HUES48 (cell line): ENCODE measurements at regions not wholly inside any gene's neighbourhood (a gene's known extent, or its start where the extent isn't known, plus 50 kb on each side); places are given as distances from the start of the nearest gene placed in this dataset.

Source experiments
- H3K27ac ChIP-seq: one replicate; pipeline ENCODE4 v1.7.0; 2013; ENCODE audit warnings: low read depth, low read length, inconsistent platforms
- H3K27me3 ChIP-seq: 2 replicates; pipeline ENCODE4 v1.6.1; 2013; ENCODE audit warnings: mild to moderate bottlenecking, low read length; ENCODE audit not compliant: control insufficient read depth, insufficient read depth
- H3K36me3 ChIP-seq: 2 replicates; pipeline ENCODE4 v1.6.1; 2013; ENCODE audit warnings: low read length; ENCODE audit not compliant: control insufficient read depth, insufficient read depth
- H3K4me1 ChIP-seq: 2 replicates; pipeline ENCODE4 v1.6.1; 2013; ENCODE audit warnings: mild to moderate bottlenecking, low read length; ENCODE audit not compliant: control insufficient read depth, insufficient read depth
- H3K4me3 ChIP-seq: 2 replicates; pipeline ENCODE4 v1.5.1; 2013; ENCODE audit warnings: mild to moderate bottlenecking, low read depth, low read length
- H3K9ac ChIP-seq: 2 replicates; pipeline ENCODE4 v1.6.1; 2013; ENCODE audit warnings: mild to moderate bottlenecking, low read depth, low read length, moderate library complexity
- H3K9me3 ChIP-seq: 2 replicates; pipeline ENCODE4 v1.6.1; 2013; ENCODE audit warnings: low read length; ENCODE audit not compliant: control insufficient read depth, insufficient read depth

- no peak overlapping the region for H3K4me3 ChIP-seq
Observed at GRCh38 chr4:189113389-189113888, 827.2 kb upstream of the FRG1 start.

DNA sequence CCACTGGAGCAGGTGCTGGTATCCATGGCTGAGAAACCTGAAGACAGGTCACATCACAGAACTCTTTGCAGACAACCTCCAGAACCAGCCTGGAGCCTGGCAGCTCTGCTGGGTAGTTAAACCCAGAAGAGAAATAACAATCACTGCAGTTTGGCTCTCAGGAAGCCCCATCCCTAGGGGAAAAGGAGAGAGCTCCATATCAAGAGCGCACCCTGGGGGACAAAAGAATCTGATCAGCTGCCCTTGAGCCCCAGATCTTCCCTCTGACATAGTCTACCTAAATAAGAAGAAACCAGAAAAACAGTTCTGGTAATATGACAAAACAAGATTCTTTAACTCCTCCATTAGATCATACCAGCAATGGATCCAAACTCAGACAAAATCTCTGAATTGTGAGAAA lies 823.2 kb upstream of the FRG1 start:
- no peak overlapping the region for H3K27ac ChIP-seq
- no peaks in the 10 kb centered on the region for H3K4me1 ChIP-seq
- no peak overlapping the region for H3K9ac ChIP-seq
- no peaks in the 10 kb centered on the region for H3K9me3 ChIP-seq
- H3K4me3 ChIP-seq, result no peak overlapping the region
- no peaks in the 10 kb centered on the region for H3K36me3 ChIP-seq
- no peaks in the 10 kb centered on the region for H3K27me3 ChIP-seq

More at GRCh38 chr4:189113389-189113888, 827.2 kb upstream of the FRG1 start:
- H3K9ac ChIP-seq, result no peak overlapping the region
- H3K27me3 ChIP-seq, result no peaks in the 10 kb centered on the region
- H3K4me1 ChIP-seq, result no peaks in the 10 kb centered on the region
- no peak overlapping the region for H3K27ac ChIP-seq
- no peaks in the 10 kb centered on the region for H3K9me3 ChIP-seq
- no peaks in the 10 kb centered on the region for H3K36me3 ChIP-seq

DNA sequence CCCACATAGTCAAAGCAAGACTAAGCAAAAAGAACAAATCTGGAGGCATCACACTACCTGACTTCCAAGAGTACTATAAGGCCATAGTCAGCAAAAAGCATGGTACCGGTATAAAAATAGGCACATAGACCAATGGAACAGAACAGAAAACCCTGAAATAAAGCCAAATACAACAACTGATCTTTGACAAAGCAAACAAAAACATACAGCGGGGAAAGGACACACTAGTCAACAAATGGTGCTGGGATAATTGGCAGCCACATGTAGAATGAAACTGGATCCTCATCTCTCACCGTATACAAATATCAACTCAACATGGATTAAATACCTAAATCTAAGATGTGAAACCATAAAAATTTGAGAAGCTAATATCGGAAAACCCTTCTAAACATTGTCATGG lies 819.3 kb upstream of the FRG1 start:
- no peak overlapping the region for H3K9ac ChIP-seq
- H3K36me3 ChIP-seq, result no peaks in the 10 kb centered on the region
- H3K27me3 ChIP-seq, result no peaks in the 10 kb centered on the region
- no peaks in the 10 kb centered on the region; the same call in 1 of the 2 replicates for H3K9me3 ChIP-seq
- no peak overlapping the region for H3K27ac ChIP-seq
- no peak overlapping the region for H3K4me3 ChIP-seq
- peaks cover 4% of the 10 kb centered on the region; the same call in 1 of the 2 replicates for H3K4me1 ChIP-seq

DNA sequence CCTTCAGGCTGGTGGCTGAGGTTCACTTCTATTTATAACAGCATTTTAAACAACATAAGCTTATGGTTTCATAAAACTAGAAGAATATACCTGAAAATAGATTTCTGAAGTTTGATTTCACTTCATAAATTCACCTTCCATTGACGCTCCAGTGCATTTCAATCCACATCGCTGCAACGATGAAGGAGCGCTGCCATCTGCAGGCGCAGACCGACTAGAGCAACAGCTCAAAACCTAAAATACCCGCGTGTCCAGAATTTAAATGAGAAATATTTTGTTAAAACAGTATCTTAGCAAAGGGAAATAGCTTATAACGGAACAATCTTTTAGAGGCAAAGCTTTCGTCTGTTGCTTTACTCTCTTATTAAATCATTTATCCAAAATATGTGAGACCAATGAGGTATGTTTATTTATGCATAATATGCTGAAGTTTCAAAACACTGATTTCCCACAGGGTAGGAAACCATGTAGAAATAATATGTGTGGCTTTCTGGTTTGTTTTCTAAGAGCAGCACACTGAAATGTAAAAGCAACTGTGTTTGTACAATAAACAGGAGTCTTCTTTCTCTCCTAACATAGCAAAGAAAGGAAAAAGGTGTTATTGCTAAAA lies 816.4 kb upstream of the FRG1 start:
- H3K9me3 ChIP-seq, result no peaks in the 10 kb centered on the region; the same call in 1 of the 2 replicates
- peaks cover 4% of the 10 kb centered on the region; the same call in 1 of the 2 replicates for H3K4me1 ChIP-seq
- no peak overlapping the region for H3K9ac ChIP-seq
- no peaks in the 10 kb centered on the region for H3K27me3 ChIP-seq
- H3K27ac ChIP-seq, result no peak overlapping the region
- H3K4me3 ChIP-seq, result no peak overlapping the region
- H3K36me3 ChIP-seq, result no peaks in the 10 kb centered on the region

- Histone ChIP-seq H3K4me3 (no peak overlapping the region), H3K9me3 (no peaks in the 10 kb centered on the region; the same call in 1 of the 2 replicates), H3K4me1 (peaks cover 4% of the 10 kb centered on the region; the same call in 1 of the 2 replicates), H3K36me3 (no peaks in the 10 kb centered on the region), H3K27ac (no peak overlapping the region), H3K9ac (no peak overlapping the region), H3K27me3 (no peaks in the 10 kb centered on the region)
Observed at GRCh38 chr4:189124791-189125190, 815.9 kb upstream of the FRG1 start.

GRCh38 chr4:189126040-189126439 lies 814.6 kb upstream of the FRG1 start:
- Histone ChIP-seq H3K27me3 (no peaks in the 10 kb centered on the region), H3K4me3 (no peak overlapping the region), H3K4me1 (peaks cover 4% of the 10 kb centered on the region; the same call in 1 of the 2 replicates), H3K36me3 (no peaks in the 10 kb centered on the region), H3K27ac (no peak overlapping the region), H3K9ac (no peak overlapping the region), H3K9me3 (no peaks in the 10 kb centered on the region; the same call in 1 of the 2 replicates)

DNA sequence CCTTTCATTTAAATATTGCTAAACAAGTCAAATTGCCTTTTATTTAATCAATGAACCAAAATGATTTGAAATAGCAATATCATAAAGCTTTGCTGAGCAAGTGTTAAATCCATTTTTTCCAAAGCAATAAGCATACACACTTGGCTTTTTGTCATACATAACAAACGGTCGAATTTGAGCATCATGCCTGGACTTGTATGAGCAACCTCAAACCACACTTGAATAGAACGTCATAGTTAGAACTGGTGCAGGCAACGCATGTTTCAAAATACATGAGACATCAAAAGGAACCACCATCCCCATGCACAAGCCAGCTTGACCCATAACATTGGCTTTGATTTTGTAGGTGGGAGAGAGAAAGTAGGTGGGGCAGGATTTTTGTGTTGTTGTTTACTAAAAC lies 812.3 kb upstream of the FRG1 start:
- H3K4me3 ChIP-seq, result no peak overlapping the region
- no peak overlapping the region for H3K9ac ChIP-seq
- H3K27me3 ChIP-seq, result no peaks in the 10 kb centered on the region
- peaks cover 4% of the 10 kb centered on the region; the same call in 1 of the 2 replicates for H3K4me1 ChIP-seq
- no peak overlapping the region for H3K27ac ChIP-seq
- H3K36me3 ChIP-seq, result no peaks in the 10 kb centered on the region
- H3K9me3 ChIP-seq, result no peaks in the 10 kb centered on the region; the same call in 1 of the 2 replicates

DNA sequence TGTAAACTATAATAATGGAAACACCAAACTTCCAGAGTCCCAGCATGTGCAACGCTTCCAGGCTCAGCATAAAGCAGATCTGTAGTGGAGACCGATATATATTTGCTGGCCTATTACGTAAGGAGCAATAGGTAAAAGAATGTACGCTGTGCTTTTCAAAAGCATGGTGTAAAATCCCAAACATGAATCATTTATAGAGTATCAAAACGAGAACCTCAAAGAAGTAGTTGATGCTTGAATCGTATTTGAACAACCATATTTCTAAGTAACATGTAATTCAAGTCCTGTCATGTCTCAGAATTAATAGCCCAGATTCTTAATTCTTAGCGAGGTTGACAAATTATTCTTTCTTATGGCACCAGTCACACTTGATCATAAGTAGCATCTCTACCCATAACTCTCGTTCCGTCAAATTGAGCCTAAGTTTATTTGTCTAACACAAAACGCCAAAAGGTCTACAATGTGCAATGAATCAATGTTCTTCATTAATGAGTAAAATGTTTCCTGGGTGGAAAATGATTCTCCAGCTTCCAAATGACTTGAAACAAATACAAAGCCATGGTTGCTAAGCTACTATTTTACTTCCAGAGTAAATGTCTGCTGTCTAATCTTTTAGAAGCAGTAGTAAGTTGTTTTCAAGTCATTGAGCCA lies 811.5 kb upstream of the FRG1 start:
- Histone ChIP-seq H3K9me3 (no peaks in the 10 kb centered on the region; the same call in 1 of the 2 replicates), H3K27ac (no peak overlapping the region), H3K36me3 (no peaks in the 10 kb centered on the region), H3K9ac (no peak overlapping the region), H3K27me3 (no peaks in the 10 kb centered on the region), H3K4me1 (peaks cover 4% of the 10 kb centered on the region; the same call in 1 of the 2 replicates), H3K4me3 (no peak overlapping the region)

GRCh38 chr4:189131118-189131517 lies 809.6 kb upstream of the FRG1 start:
- no peaks in the 10 kb centered on the region for H3K4me1 ChIP-seq
- no peak overlapping the region for H3K4me3 ChIP-seq
- no peaks in the 10 kb centered on the region for H3K36me3 ChIP-seq
- no peaks in the 10 kb centered on the region; the same call in 1 of the 2 replicates for H3K9me3 ChIP-seq
- H3K27me3 ChIP-seq, result no peaks in the 10 kb centered on the region
- H3K9ac ChIP-seq, result no peak overlapping the region
- no peak overlapping the region for H3K27ac ChIP-seq

- no peaks in the 10 kb centered on the region for H3K9me3 ChIP-seq
- H3K9ac ChIP-seq, result no peak overlapping the region
- no peak overlapping the region for H3K4me3 ChIP-seq
- no peaks in the 10 kb centered on the region for H3K27me3 ChIP-seq
- no peaks in the 10 kb centered on the region for H3K36me3 ChIP-seq
- no peak overlapping the region for H3K27ac ChIP-seq
- no peaks in the 10 kb centered on the region for H3K4me1 ChIP-seq
Observed at GRCh38 chr4:189136462-189136861, 804.2 kb upstream of the FRG1 start.

- no peak overlapping the region for H3K4me3 ChIP-seq
- no peaks in the 10 kb centered on the region for H3K36me3 ChIP-seq
- H3K4me1 ChIP-seq, result no peaks in the 10 kb centered on the region
- no peak overlapping the region for H3K27ac ChIP-seq
- H3K9ac ChIP-seq, result no peak overlapping the region
- no peaks in the 10 kb centered on the region for H3K27me3 ChIP-seq
- H3K9me3 ChIP-seq, result no peaks in the 10 kb centered on the region
Observed at GRCh38 chr4:189143263-189143952, 797.3 kb upstream of the FRG1 start.
